Keratinocyte (primary cell): ENCODE measurements at regions not wholly inside any gene's neighbourhood (a gene's known extent, or its start where the extent isn't known, plus 50 kb on each side); places are given as distances from the start of the nearest gene placed in this dataset.
"Not testable (repeated sequence)": the region's sequence is repeated elsewhere in the genome, so short reads cannot be mapped to it uniquely, and the experiment has no call there.

Source experiments
- DNase-seq: peaks from one replicate; pipeline ENCODE4 v3.0.0-alpha.2; 2011; ENCODE audit warnings: low read depth, missing footprints, low spot score
- FAIRE-seq: peaks from 2 replicates; lab custom pipeline; 2011; peaks lifted over from hg19 to GRCh38; lab: Jason Lieb, UNC
- H2AFZ ChIP-seq: 2 replicates; pipeline ENCODE4 v1.6.0; 2012; ENCODE audit warnings: low read length, control low read depth, inconsistent platforms; ENCODE audit not compliant: control insufficient read depth
- H3K27ac ChIP-seq: 2 replicates; pipeline ENCODE4 v1.5.1; 2011; ENCODE audit warnings: low read length; ENCODE audit not compliant: control insufficient read depth, insufficient read depth
- H3K27me3 ChIP-seq: 3 replicates; pipeline ENCODE4 v1.6.0; 2011; ENCODE audit warnings: low read length; ENCODE audit not compliant: control insufficient read depth, insufficient read depth; ENCODE audit errors: extremely low read depth
- H3K36me3 ChIP-seq, 2 experiments: 2 replicates in 1 of 2; 3 replicates in 1 of 2; pipeline ENCODE4 v1.5.1; 2011; ENCODE audit warnings: low read length in 2 of 2, mild to moderate bottlenecking in 1 of 2; ENCODE audit not compliant: control insufficient read depth in 2 of 2, insufficient read depth in 2 of 2; ENCODE audit errors: extremely low read depth in 1 of 2
- H3K4me1 ChIP-seq: 3 replicates; pipeline ENCODE4 v1.5.1; 2011; ENCODE audit warnings: low read length; ENCODE audit not compliant: control insufficient read depth, insufficient read depth; ENCODE audit errors: extremely low read depth
- H3K4me2 ChIP-seq: 3 replicates; pipeline ENCODE4 v1.6.0; 2011; ENCODE audit warnings: low read depth, low read length; ENCODE audit not compliant: control insufficient read depth, insufficient read depth; ENCODE audit errors: extremely low read depth
- H3K4me3 ChIP-seq, 3 experiments: fragments of 200-600 bp in 1 of 3; sonication (generic) in 1 of 3; 2 replicates in 2 of 3; 3 replicates in 1 of 3; pipeline ENCODE4 v1.5.1; 2011 to 2016; ENCODE audit warnings: low read length in 3 of 3, mild to moderate bottlenecking in 3 of 3, control low read depth in 2 of 3, inconsistent platforms in 1 of 3, low read depth in 1 of 3, mixed read lengths in 1 of 3, mixed run types in 1 of 3, moderate library complexity in 1 of 3; ENCODE audit not compliant: control insufficient read depth in 2 of 3, insufficient read depth in 2 of 3; ENCODE audit errors: extremely low read depth in 1 of 3
- H3K79me2 ChIP-seq: 2 replicates; pipeline ENCODE4 v1.6.0; 2012; ENCODE audit warnings: low read length; ENCODE audit not compliant: control insufficient read depth, insufficient read depth
- H3K9ac ChIP-seq: 3 replicates; pipeline ENCODE4 v1.6.0; 2011; ENCODE audit warnings: low read length; ENCODE audit not compliant: control insufficient read depth, insufficient read depth; ENCODE audit errors: extremely low read depth
- H3K9me1 ChIP-seq: 3 replicates; pipeline ENCODE4 v1.6.0; 2011; ENCODE audit warnings: low read length; ENCODE audit not compliant: control insufficient read depth, insufficient read depth; ENCODE audit errors: extremely low read depth
- H3K9me3 ChIP-seq: 2 replicates; pipeline ENCODE4 v1.5.1; 2012; ENCODE audit warnings: low read depth, low read length; ENCODE audit not compliant: control insufficient read depth
- H4K20me1 ChIP-seq: 3 replicates; pipeline ENCODE4 v1.6.0; 2011; ENCODE audit warnings: low read length; ENCODE audit not compliant: control insufficient read depth, insufficient read depth; ENCODE audit errors: extremely low read depth
- EZH2 ChIP-seq: IDR thresholded peaks from one replicate; pipeline ENCODE4 v1.6.1; 2012; ENCODE audit warnings: inconsistent platforms, mild to moderate bottlenecking, low read length, moderate library complexity
- dilution Hi-C: fragments of 300-500 bp; cut with MboI; formaldehyde crosslinking; loops from one replicate; pipeline ENCODE4 v1.7.0; 2020; ENCODE audit warnings: low sequenced_read_pairs; ENCODE audit not compliant: extremely low pct_ligation_motif_present
- TF ChIP-seq, protein P1 (sequence below), 3 experiments: IDR thresholded peaks in 1 of 3; conservative IDR thresholded peaks in 1 of 3; optimal IDR thresholded peaks in 1 of 3; 2 replicates in 2 of 3; 3 replicates in 1 of 3; pipeline versions ENCODE3 to v1.5.1; 2011; ENCODE audit warnings: low read length in 3 of 3, mild to moderate bottlenecking in 3 of 3, moderate library complexity in 2 of 3, control low read depth in 1 of 3, inconsistent platforms in 1 of 3; ENCODE audit not compliant: insufficient read depth in 2 of 3; ENCODE audit errors: extremely low read depth in 1 of 3

DNA sequence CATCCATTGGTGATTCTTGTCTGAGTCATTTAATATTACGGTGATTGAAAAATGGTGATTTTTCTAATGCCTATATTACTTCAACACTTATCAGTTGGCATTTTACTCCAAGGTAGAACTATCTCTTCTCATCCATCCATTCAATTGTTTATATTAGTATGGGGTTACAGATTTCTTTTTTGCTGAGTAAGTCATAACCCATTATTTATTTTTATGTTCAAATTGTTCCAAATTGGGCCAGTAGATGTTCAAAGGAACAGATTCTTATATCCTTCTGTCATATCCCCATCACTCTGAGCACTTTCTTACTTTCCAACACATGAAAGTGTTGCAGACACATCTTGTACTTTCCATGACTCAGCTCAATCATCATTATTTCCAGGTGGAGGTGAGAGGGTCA is 466.8 kb upstream of the CAMK1G start:
- H3K9me1 ChIP-seq: no peaks in the 10 kb centered on the region
- TF ChIP-seq EZH2: no peak
- TF ChIP-seq, protein P1, sequence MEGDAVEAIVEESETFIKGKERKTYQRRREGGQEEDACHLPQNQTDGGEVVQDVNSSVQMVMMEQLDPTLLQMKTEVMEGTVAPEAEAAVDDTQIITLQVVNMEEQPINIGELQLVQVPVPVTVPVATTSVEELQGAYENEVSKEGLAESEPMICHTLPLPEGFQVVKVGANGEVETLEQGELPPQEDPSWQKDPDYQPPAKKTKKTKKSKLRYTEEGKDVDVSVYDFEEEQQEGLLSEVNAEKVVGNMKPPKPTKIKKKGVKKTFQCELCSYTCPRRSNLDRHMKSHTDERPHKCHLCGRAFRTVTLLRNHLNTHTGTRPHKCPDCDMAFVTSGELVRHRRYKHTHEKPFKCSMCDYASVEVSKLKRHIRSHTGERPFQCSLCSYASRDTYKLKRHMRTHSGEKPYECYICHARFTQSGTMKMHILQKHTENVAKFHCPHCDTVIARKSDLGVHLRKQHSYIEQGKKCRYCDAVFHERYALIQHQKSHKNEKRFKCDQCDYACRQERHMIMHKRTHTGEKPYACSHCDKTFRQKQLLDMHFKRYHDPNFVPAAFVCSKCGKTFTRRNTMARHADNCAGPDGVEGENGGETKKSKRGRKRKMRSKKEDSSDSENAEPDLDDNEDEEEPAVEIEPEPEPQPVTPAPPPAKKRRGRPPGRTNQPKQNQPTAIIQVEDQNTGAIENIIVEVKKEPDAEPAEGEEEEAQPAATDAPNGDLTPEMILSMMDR (optimal IDR thresholded peaks at IDR 0.05 in 1 of 3, IDR thresholded peaks at IDR 0.05 in 1 of 3, conservative IDR thresholded peaks at IDR 0.05 in 1 of 3; ENCODE audit: extremely low read depth in 1 of 3, insufficient read depth in 2 of 3, low read length in 3 of 3): no peak
- no peak for FAIRE-seq
- H2AFZ ChIP-seq: no peak overlapping the region
- H3K4me3 ChIP-seq: no peak overlapping the region
- no peaks in the 10 kb centered on the region for H3K79me2 ChIP-seq
- no peak overlapping the region for H3K4me2 ChIP-seq
- no peaks in the 10 kb centered on the region for H4K20me1 ChIP-seq
- H3K9me3 ChIP-seq: no peaks in the 10 kb centered on the region
- DNase-seq: no peak
- no peak overlapping the region for H3K27ac ChIP-seq
- no peaks in the 10 kb centered on the region for H3K36me3 ChIP-seq
- no peak overlapping the region for H3K9ac ChIP-seq
- no peaks in the 10 kb centered on the region for H3K27me3 ChIP-seq
- dilution Hi-C loops: no loop called here
- H3K4me1 ChIP-seq: no peaks in the 10 kb centered on the region

DNA sequence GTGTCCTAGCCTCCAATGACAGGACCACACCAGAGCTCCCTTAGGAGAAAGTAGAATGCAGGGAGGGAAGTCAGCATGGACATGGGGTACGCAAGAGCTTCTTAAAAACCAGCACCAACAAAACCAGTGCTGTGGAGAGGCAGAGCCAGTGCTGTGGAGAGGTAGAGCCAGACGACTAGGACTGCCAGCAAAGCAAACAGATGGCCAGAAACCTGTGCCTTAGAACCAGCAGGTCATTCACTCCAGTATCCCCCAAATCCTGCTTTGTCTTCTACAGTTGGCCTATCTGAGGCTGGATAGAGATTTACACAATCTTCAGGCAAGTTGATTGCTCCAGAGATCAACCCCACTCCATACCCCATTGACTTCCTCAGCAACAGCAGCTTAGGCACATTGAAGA is 459.9 kb upstream of the CAMK1G start:
- H2AFZ ChIP-seq: no peak overlapping the region
- FAIRE-seq (no peak), DNase-seq (no peak)
- no peaks in the 10 kb centered on the region for H3K36me3 ChIP-seq
- dilution Hi-C loops: no loop called here
- no peak overlapping the region for H3K4me2 ChIP-seq
- no peaks in the 10 kb centered on the region for H3K9me3 ChIP-seq
- no peaks in the 10 kb centered on the region for H3K4me1 ChIP-seq
- H3K27me3 ChIP-seq: no peaks in the 10 kb centered on the region
- H4K20me1 ChIP-seq: no peaks in the 10 kb centered on the region
- no peak overlapping the region for H3K4me3 ChIP-seq
- H3K79me2 ChIP-seq: no peaks in the 10 kb centered on the region
- no peak overlapping the region for H3K9ac ChIP-seq
- TF ChIP-seq EZH2: no peak
- TF ChIP-seq, protein P1 (optimal IDR thresholded peaks at IDR 0.05 in 1 of 3, IDR thresholded peaks at IDR 0.05 in 1 of 3, conservative IDR thresholded peaks at IDR 0.05 in 1 of 3; ENCODE audit: extremely low read depth in 1 of 3, insufficient read depth in 2 of 3, low read length in 3 of 3): no peak
- no peak overlapping the region for H3K27ac ChIP-seq
- no peaks in the 10 kb centered on the region for H3K9me1 ChIP-seq

DNA sequence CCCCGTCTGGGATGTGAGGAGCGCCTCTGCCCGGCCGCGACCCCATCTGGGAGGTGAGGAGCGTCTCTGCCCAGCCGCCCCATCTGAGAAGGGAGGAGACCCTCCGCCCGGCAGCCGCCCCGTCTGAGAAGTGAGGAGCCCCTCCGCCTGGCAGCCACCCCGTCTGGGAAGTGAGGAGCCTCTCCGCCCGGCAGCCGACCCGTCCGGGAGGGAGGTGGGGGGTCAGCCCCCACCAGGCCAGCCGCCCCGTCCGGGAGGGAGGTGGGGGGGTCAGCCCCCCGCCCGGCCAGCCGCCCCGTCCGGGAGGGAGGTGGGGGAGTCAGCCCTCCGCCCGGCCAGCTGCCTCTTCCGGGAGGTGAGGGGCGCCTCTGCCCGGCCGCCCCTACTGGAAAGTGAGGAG is 454.4 kb upstream of the CAMK1G start:
- H3K4me1 ChIP-seq, DNase-seq, H4K20me1 ChIP-seq, H3K27ac ChIP-seq, H3K9me3 ChIP-seq, dilution Hi-C loops, FAIRE-seq, H3K9ac ChIP-seq, H2AFZ ChIP-seq, H3K27me3 ChIP-seq, H3K4me2 ChIP-seq, H3K9me1 ChIP-seq, H3K4me3 ChIP-seq, H3K79me2 ChIP-seq, H3K36me3 ChIP-seq: not testable (repeated sequence)
